GM21447 (cell line): ENCODE measurements at regions not wholly inside any gene's neighbourhood (a gene's known extent, or its start where the extent isn't known, plus 50 kb on each side); places are given as distances from the start of the nearest gene placed in this dataset.
"Not testable (repeated sequence)": the region's sequence is repeated elsewhere in the genome, so short reads cannot be mapped to it uniquely, and the experiment has no call there.

Source experiments
- ATAC-seq: cut with Tn5 transposase; IDR thresholded peaks from one replicate; pipeline ENCODE4 v1.9.1; 2021; ENCODE audit not compliant: unreplicated experiment

- no peak for ATAC-seq
Observed at GRCh38 chr12:75630091-75630490, 118.7 kb upstream of the KRR1 start.

GRCh38 chr12:75628916-75629315 is 117.5 kb upstream of the KRR1 start:
- ATAC-seq = no peak

- no peak for ATAC-seq
Observed at GRCh38 chr12:75628511-75628910, 117.1 kb upstream of the KRR1 start.

GRCh38 chr12:75623631-75624154 is 112.3 kb upstream of the KRR1 start:
- no peak for ATAC-seq

- no peak for ATAC-seq
Observed at GRCh38 chr12:75622492-75622891, 111.1 kb upstream of the KRR1 start.

- not testable (repeated sequence) for ATAC-seq
Observed at GRCh38 chr12:75614396-75614795, 103.0 kb upstream of the KRR1 start.

GRCh38 chr12:75613981-75614380 is 102.6 kb upstream of the KRR1 start:
- no peak for ATAC-seq

- ATAC-seq = no peak
Observed at GRCh38 chr12:75611041-75611440, 99.6 kb upstream of the KRR1 start.

GRCh38 chr12:75606956-75607355 is 95.5 kb upstream of the KRR1 start:
- no peak for ATAC-seq

- ATAC-seq = no peak
Observed at GRCh38 chr12:75606151-75606550, 94.7 kb upstream of the KRR1 start.

- ATAC-seq = no peak
Observed at GRCh38 chr12:75603475-75603874, 92.1 kb upstream of the KRR1 start.

- no peak for ATAC-seq
Observed at GRCh38 chr12:75602106-75602505, 90.7 kb upstream of the KRR1 start.

GRCh38 chr12:75600146-75600545 is 88.7 kb upstream of the KRR1 start:
- no peak for ATAC-seq

- ATAC-seq = no peak
Observed at GRCh38 chr12:75599061-75599460, 87.7 kb upstream of the KRR1 start.

- no peak for ATAC-seq
Observed at GRCh38 chr12:75596406-75596805, 85.0 kb upstream of the KRR1 start.

GRCh38 chr12:75592638-75593335 is 81.4 kb upstream of the KRR1 start:
- ATAC-seq = no peak

GRCh38 chr12:75592086-75592485 is 80.7 kb upstream of the KRR1 start:
- no peak for ATAC-seq

- no peak for ATAC-seq
Observed at GRCh38 chr12:75591628-75592027, 80.2 kb upstream of the KRR1 start.

GRCh38 chr12:75589801-75590200 is 78.4 kb upstream of the KRR1 start:
- no peak for ATAC-seq

GRCh38 chr12:75587340-75588106 is 76.1 kb upstream of the KRR1 start:
- no peak for ATAC-seq

GRCh38 chr12:75585330-75585729 is 73.9 kb upstream of the KRR1 start:
- no peak for ATAC-seq

GRCh38 chr12:75583355-75583754 is 71.9 kb upstream of the KRR1 start:
- no peak for ATAC-seq
